ENCODE measurements at regions not wholly inside any gene's neighbourhood (a gene's known extent, or its start where the extent isn't known, plus 50 kb on each side); places are given as distances from the start of the nearest gene placed in this dataset.

DNA sequence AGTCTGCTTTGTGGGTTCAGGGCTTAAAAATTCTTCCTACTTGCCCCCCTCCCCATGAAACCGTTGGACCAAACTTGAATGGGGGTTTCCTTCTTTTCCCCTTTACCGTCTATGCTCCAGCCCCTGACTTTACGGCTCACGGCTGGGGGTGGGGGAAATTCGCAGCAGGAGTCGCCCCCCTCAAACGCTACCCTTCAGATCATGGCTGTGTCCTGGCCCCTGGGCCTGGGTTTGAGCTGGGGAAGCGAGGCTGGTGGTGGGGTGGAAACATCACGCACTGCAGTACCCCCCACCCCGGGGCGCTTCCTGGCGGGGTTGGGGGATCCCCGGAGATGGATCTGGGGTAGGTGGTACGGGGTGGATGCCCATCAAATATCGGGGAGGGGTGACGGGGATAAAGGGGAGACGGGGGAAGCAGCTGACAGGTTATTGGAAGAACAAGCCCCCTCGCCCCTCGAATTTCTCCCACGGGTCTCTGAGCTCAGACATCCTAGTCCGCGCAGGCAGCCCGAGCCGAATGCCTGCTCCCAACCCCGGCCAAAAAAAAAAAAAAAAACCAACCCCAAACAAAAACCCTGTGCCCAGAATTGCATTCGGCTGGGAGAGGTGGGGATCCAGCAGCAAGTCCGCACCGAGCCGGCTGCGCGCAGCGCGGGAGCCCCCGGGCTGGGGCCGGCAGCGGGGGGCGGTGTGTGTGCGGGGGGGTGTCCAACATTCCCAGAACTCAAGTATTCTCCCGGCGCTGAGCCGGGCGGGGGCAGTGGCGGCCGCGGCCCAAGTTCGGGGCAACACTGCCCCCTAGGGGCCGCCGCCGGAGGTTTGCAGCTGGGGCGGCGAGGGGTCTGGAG lies 59.0 kb upstream of the ACOT11 start:
- TF ChIP-seq, protein P1, sequence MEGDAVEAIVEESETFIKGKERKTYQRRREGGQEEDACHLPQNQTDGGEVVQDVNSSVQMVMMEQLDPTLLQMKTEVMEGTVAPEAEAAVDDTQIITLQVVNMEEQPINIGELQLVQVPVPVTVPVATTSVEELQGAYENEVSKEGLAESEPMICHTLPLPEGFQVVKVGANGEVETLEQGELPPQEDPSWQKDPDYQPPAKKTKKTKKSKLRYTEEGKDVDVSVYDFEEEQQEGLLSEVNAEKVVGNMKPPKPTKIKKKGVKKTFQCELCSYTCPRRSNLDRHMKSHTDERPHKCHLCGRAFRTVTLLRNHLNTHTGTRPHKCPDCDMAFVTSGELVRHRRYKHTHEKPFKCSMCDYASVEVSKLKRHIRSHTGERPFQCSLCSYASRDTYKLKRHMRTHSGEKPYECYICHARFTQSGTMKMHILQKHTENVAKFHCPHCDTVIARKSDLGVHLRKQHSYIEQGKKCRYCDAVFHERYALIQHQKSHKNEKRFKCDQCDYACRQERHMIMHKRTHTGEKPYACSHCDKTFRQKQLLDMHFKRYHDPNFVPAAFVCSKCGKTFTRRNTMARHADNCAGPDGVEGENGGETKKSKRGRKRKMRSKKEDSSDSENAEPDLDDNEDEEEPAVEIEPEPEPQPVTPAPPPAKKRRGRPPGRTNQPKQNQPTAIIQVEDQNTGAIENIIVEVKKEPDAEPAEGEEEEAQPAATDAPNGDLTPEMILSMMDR (conservative IDR thresholded peaks at IDR 0.05; ENCODE audit: low read length), result peak; percentile 96
- TF ChIP-seq EZH2phosphoT487 (IDR thresholded peaks at IDR 0.05; ENCODE audit: borderline replicate concordance, low read depth, low read length), result no peak

All from OCI-LY7 (cell line).